NCI-H526 treated with DMSO at 0.1 percent for 48 hours (cell line): ENCODE measurements at regions not wholly inside any gene's neighbourhood (a gene's known extent, or its start where the extent isn't known, plus 50 kb on each side); places are given as distances from the start of the nearest gene placed in this dataset.

Experiments
- DNase-seq: peaks from one replicate; lab custom pipeline; 2025; lab: John Stamatoyannopoulos, UW

- DNase-seq, result no peak
These were observed 172.0 kb downstream of the ZFP36L2 start for GRCh38 chr2:43054367-43054766.

GRCh38 chr2:43052944-43053306, 173.5 kb downstream of the ZFP36L2 start:
- no peak for DNase-seq

- no peak for DNase-seq
These were observed 174.0 kb downstream of the ZFP36L2 start for GRCh38 chr2:43052204-43052943.

- DNase-seq, result no peak
These were observed 175.1 kb downstream of the ZFP36L2 start for GRCh38 chr2:43051338-43051737.

GRCh38 chr2:43050866-43051265, 175.5 kb downstream of the ZFP36L2 start:
- no peak for DNase-seq

GRCh38 chr2:43049836-43050801, 176.3 kb downstream of the ZFP36L2 start:
- DNase-seq, result no peak

GRCh38 chr2:43047187-43047780, 179.1 kb downstream of the ZFP36L2 start:
- DNase-seq, result no peak

GRCh38 chr2:43045866-43046265, 180.5 kb downstream of the ZFP36L2 start:
- DNase-seq, result no peak

GRCh38 chr2:43044093-43044681, 182.2 kb downstream of the ZFP36L2 start:
- no peak for DNase-seq

GRCh38 chr2:43043553-43043870, 182.9 kb downstream of the ZFP36L2 start:
- no peak for DNase-seq

GRCh38 chr2:43041661-43042360, 184.6 kb downstream of the ZFP36L2 start:
- DNase-seq, result no peak

- DNase-seq, result no peak
These were observed 185.2 kb downstream of the ZFP36L2 start for GRCh38 chr2:43041173-43041591.

- no peak for DNase-seq
These were observed 186.1 kb downstream of the ZFP36L2 start for GRCh38 chr2:43040084-43040854.

- no peak for DNase-seq
These were observed 186.9 kb downstream of the ZFP36L2 start for GRCh38 chr2:43039376-43040080.

GRCh38 chr2:43038696-43039094, 187.7 kb downstream of the ZFP36L2 start:
- DNase-seq, result no peak

GRCh38 chr2:43038034-43038695, 188.2 kb downstream of the ZFP36L2 start:
- DNase-seq, result no peak

- no peak for DNase-seq
These were observed 190.5 kb downstream of the ZFP36L2 start for GRCh38 chr2:43035922-43036321.

- DNase-seq, result no peak
These were observed 191.5 kb downstream of the ZFP36L2 start for GRCh38 chr2:43034921-43035320.

GRCh38 chr2:43034242-43034619, 192.2 kb downstream of the ZFP36L2 start:
- DNase-seq, result no peak
